ENCODE measurements at regions not wholly inside any gene's neighbourhood (a gene's known extent, or its start where the extent isn't known, plus 50 kb on each side); places are given as distances from the start of the nearest gene placed in this dataset.

- no peak overlapping the region for H3K4me3 Mint-ChIP-seq
- no peaks in the 10 kb centered on the region for H3K4me1 Mint-ChIP-seq (ENCODE audit: low read depth)
- H3K9me3 Mint-ChIP-seq: no peaks in the 10 kb centered on the region
- H3K36me3 Mint-ChIP-seq (ENCODE audit: low read depth): no peaks in the 10 kb centered on the region
- no peak for DNase-seq
- no peak overlapping the region for H3K27ac Mint-ChIP-seq
- H3K27me3 Mint-ChIP-seq (ENCODE audit: insufficient read depth): no peaks in the 10 kb centered on the region
- TF ChIP-seq, protein P1, sequence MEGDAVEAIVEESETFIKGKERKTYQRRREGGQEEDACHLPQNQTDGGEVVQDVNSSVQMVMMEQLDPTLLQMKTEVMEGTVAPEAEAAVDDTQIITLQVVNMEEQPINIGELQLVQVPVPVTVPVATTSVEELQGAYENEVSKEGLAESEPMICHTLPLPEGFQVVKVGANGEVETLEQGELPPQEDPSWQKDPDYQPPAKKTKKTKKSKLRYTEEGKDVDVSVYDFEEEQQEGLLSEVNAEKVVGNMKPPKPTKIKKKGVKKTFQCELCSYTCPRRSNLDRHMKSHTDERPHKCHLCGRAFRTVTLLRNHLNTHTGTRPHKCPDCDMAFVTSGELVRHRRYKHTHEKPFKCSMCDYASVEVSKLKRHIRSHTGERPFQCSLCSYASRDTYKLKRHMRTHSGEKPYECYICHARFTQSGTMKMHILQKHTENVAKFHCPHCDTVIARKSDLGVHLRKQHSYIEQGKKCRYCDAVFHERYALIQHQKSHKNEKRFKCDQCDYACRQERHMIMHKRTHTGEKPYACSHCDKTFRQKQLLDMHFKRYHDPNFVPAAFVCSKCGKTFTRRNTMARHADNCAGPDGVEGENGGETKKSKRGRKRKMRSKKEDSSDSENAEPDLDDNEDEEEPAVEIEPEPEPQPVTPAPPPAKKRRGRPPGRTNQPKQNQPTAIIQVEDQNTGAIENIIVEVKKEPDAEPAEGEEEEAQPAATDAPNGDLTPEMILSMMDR (IDR thresholded peaks at IDR 0.05): no peak
Observed at GRCh38 chr7:12456506-12456905, 52.8 kb upstream of the VWDE start.

DNA sequence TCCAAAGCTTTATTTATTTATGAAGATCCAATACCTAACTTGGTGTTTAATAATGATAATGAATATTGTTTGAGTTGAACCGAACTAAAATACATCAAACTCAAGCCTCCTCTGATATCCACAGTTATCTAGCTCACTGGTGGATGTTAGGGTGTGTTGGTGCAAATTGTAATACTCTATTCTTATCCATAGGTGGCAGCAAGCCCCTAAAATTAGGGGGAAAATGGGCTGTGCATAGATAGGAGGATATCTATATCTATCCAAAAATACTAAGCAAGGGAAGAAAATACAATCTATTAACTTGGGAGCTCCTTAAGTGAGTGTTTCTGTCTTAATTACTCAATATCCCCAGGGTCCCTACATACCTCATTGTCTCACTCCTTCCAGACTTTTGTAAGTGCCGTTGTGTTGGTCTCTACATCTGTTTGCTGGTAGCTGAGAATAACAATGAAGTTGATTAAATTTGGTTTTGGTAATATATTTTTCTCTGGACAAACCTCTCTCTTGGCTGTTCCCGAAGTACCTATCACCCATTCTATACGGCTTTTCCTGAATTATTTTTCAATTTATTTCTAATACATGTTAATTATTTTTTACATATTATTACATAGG is 55.0 kb upstream of the VWDE start:
- Mint-ChIP-seq H3K27me3 (ENCODE audit: insufficient read depth) (no peaks in the 10 kb centered on the region), H3K4me3 (no peak overlapping the region), H3K9me3 (no peaks in the 10 kb centered on the region), H3K36me3 (ENCODE audit: low read depth) (no peaks in the 10 kb centered on the region), H3K27ac (no peak overlapping the region), H3K4me1 (ENCODE audit: low read depth) (no peaks in the 10 kb centered on the region)
- TF ChIP-seq, protein P1 (IDR thresholded peaks at IDR 0.05): peak; percentile 76
- DNase-seq: peak; percentile 5

DNA sequence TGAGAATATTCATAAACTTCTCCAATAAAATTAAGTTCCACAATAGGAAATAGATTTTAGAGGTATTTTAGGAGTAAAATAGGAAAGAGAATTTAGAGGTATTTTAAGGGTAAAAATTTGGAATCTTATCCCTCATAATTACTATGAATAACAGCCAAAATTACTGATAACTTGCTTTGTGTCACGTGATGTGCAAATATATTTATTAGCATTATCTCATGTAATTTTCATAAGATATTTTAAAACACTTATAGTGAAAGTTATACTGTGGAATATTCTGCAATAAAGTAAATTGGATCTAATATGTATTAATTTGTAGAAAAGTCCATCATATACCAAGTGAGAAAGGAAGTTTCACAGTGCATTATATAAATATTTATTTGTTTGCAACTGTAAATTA is 64.2 kb upstream of the VWDE start:
- DNase-seq: no peak
- no peak overlapping the region for H3K27ac Mint-ChIP-seq
- TF ChIP-seq, protein P1 (IDR thresholded peaks at IDR 0.05): no peak
- H3K9me3 Mint-ChIP-seq: no peaks in the 10 kb centered on the region; the same call in 1 of the 2 replicates
- no peak overlapping the region for H3K4me3 Mint-ChIP-seq
- H3K27me3 Mint-ChIP-seq (ENCODE audit: insufficient read depth): no peaks in the 10 kb centered on the region
- H3K36me3 Mint-ChIP-seq (ENCODE audit: low read depth): no peaks in the 10 kb centered on the region
- H3K4me1 Mint-ChIP-seq (ENCODE audit: low read depth): no peaks in the 10 kb centered on the region

GRCh38 chr7:12469568-12469967 is 65.9 kb upstream of the VWDE start:
- TF ChIP-seq, protein P1 (IDR thresholded peaks at IDR 0.05): no peak
- H3K9me3 Mint-ChIP-seq: no peaks in the 10 kb centered on the region; the same call in 1 of the 2 replicates
- H3K27me3 Mint-ChIP-seq (ENCODE audit: insufficient read depth): peaks cover 2% of the 10 kb centered on the region; the same call in 1 of the 2 replicates
- H3K27ac Mint-ChIP-seq: no peak overlapping the region
- H3K4me3 Mint-ChIP-seq: no peak overlapping the region
- H3K4me1 Mint-ChIP-seq (ENCODE audit: low read depth): no peaks in the 10 kb centered on the region
- DNase-seq: no peak
- no peaks in the 10 kb centered on the region for H3K36me3 Mint-ChIP-seq (ENCODE audit: low read depth)

- no peaks in the 10 kb centered on the region; the same call in 1 of the 2 replicates for H3K9me3 Mint-ChIP-seq
- no peak for DNase-seq
- no peaks in the 10 kb centered on the region for H3K36me3 Mint-ChIP-seq (ENCODE audit: low read depth)
- no peak overlapping the region for H3K27ac Mint-ChIP-seq
- TF ChIP-seq, protein P1 (IDR thresholded peaks at IDR 0.05): no peak
- H3K4me1 Mint-ChIP-seq (ENCODE audit: low read depth): peaks cover 6% of the 10 kb centered on the region; the same call in 1 of the 2 replicates
- H3K4me3 Mint-ChIP-seq: no peak overlapping the region
- H3K27me3 Mint-ChIP-seq (ENCODE audit: insufficient read depth): peaks cover 2% of the 10 kb centered on the region; the same call in 1 of the 2 replicates
Observed at GRCh38 chr7:12470930-12471329, 67.3 kb upstream of the VWDE start.

Measured in HFFc6 (cell line).